NCI-H146 treated with DMSO at 0.1 percent for 48 hours (cell line): ENCODE measurements at regions not wholly inside any gene's neighbourhood (a gene's known extent, or its start where the extent isn't known, plus 50 kb on each side); places are given as distances from the start of the nearest gene placed in this dataset.

Experiments used
- DNase-seq: peaks from one replicate; lab custom pipeline; 2025; ENCODE audit not compliant: unreplicated experiment; lab: John Stamatoyannopoulos, UW

- DNase-seq: no peak
Observed at GRCh38 chr1:58908561-58909560, 125.0 kb upstream of the JUN start.

GRCh38 chr1:58909914-58910681 lies 126.3 kb upstream of the JUN start:
- no peak for DNase-seq

GRCh38 chr1:58911841-58912499 lies 128.1 kb upstream of the JUN start:
- DNase-seq: no peak

GRCh38 chr1:58914925-58915324 lies 131.1 kb upstream of the JUN start:
- no peak for DNase-seq

GRCh38 chr1:58917436-58917835 lies 133.6 kb upstream of the JUN start:
- DNase-seq: no peak

GRCh38 chr1:58919226-58919958 lies 135.5 kb upstream of the JUN start:
- DNase-seq: no peak

GRCh38 chr1:58919959-58920321 lies 136.1 kb upstream of the JUN start:
- no peak for DNase-seq

- DNase-seq: no peak
Observed at GRCh38 chr1:58921342-58921741, 137.5 kb upstream of the JUN start.

- no peak for DNase-seq
Observed at GRCh38 chr1:58921751-58922150, 137.9 kb upstream of the JUN start.

- DNase-seq: no peak
Observed at GRCh38 chr1:58922302-58923089, 138.6 kb upstream of the JUN start.

GRCh38 chr1:58923090-58923470 lies 139.2 kb upstream of the JUN start:
- no peak for DNase-seq

GRCh38 chr1:58924016-58924565 lies 140.2 kb upstream of the JUN start:
- no peak for DNase-seq

- no peak for DNase-seq
Observed at GRCh38 chr1:58924821-58925220, 141.0 kb upstream of the JUN start.

- DNase-seq: no peak
Observed at GRCh38 chr1:58925247-58925646, 141.4 kb upstream of the JUN start.

GRCh38 chr1:58926152-58926551 lies 142.3 kb upstream of the JUN start:
- DNase-seq: no peak

GRCh38 chr1:58927041-58927721 lies 143.3 kb upstream of the JUN start:
- no peak for DNase-seq

GRCh38 chr1:58927722-58928085 lies 143.9 kb upstream of the JUN start:
- no peak for DNase-seq

- no peak for DNase-seq
Observed at GRCh38 chr1:58928514-58928913, 144.7 kb upstream of the JUN start.

- DNase-seq: no peak
Observed at GRCh38 chr1:58929671-58930325, 146.0 kb upstream of the JUN start.
